HG03521 (cell line): ENCODE measurements at regions not wholly inside any gene's neighbourhood (a gene's known extent, or its start where the extent isn't known, plus 50 kb on each side); places are given as distances from the start of the nearest gene placed in this dataset.
"Not testable (repeated sequence)": the region's sequence is repeated elsewhere in the genome, so short reads cannot be mapped to it uniquely, and the experiment has no call there.

Experiments
- ATAC-seq: cut with Tn5 transposase; IDR thresholded peaks from one replicate; pipeline ENCODE4 v1.9.1; 2021; ENCODE audit warnings: mild to moderate bottlenecking, moderate library complexity; ENCODE audit not compliant: unreplicated experiment

GRCh38 chr4:26204249-26204825, 116.5 kb upstream of the RBPJ start:
- ATAC-seq = no peak

DNA sequence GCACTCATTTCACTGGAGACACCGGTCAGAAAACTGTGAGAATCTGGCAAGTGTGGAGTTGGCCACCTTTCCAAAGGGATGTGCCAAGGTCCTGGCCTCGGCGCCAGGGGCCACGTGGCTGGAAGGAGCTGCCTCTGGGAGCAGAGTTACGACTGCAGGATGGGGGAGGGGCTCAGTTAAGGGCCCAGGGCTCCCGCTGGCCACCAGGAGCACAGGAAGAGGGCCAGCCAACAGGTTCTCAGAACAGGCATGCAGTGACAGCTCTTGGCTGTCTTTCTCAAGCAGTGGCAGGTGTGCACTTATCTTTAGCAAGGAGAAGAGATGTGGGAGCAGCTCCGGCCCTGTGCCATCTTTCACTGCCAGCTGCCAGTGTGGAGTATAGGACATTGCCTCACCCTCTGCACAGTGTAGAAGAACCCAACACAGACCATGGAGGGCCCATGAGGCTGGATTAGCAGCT, 115.9 kb upstream of the RBPJ start:
- no peak for ATAC-seq

GRCh38 chr4:26206339-26206738, 114.5 kb upstream of the RBPJ start:
- no peak for ATAC-seq

- ATAC-seq = no peak
Observed at GRCh38 chr4:26206999-26207398, 113.8 kb upstream of the RBPJ start.

GRCh38 chr4:26207631-26208030, 113.2 kb upstream of the RBPJ start:
- no peak for ATAC-seq

DNA sequence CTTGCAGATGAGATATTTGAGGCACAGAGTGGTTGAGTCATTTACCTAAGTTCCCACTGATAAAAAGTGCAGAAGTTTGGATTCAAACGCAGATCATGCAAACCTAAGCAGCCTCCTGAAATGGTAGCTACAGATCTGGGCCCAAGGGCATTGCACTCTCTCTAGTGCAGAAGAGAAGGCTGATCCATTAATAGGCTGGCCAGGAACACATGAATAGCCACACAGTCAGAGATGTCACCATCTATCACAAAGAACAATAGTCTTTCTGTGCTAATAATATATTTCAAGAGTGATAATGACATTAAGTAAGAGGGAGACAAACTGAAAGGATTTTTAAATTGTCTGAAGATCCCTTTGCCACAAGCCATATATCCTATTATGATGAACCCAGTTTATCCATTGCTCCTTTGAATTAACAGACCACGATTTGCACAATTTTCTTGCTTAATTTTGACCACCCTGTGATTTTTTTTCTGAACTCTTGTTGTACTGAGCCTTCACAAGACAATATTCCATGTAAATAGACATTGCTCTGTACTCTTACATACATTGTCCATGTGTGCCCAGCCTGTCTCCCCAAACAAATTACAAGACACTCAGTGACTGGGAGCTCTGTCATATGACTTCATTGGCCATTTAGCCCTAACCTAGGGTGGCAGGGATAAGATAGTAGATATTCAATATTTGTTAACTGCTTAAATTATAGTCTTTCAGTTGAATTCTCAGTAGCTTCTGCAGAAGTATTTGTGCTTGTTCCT, 112.4 kb upstream of the RBPJ start:
- no peak for ATAC-seq

DNA sequence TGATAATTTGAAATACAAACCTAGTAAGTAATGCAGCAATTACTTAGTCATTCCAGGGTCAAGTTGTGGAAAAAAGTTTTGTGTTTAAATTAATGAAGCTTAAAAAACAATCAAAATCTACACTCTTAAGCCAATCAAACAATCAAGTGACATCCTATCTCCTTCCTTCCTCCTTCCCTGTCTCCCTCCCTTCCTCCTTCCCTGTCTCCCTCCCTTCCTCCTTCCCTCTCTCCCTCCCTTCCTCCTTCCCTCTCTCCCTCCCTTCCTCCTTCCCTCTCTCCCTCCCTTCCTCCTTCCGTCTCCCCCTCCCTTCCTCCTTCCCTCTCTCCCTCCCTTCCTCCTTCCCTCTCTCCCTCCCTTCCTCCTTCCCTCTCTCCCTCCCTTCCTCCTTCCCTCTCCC, 111.4 kb upstream of the RBPJ start:
- not testable (repeated sequence) for ATAC-seq

- ATAC-seq = no peak
Observed at GRCh38 chr4:26212528-26212927, 108.3 kb upstream of the RBPJ start.

GRCh38 chr4:26213317-26213716, 107.5 kb upstream of the RBPJ start:
- no peak for ATAC-seq

DNA sequence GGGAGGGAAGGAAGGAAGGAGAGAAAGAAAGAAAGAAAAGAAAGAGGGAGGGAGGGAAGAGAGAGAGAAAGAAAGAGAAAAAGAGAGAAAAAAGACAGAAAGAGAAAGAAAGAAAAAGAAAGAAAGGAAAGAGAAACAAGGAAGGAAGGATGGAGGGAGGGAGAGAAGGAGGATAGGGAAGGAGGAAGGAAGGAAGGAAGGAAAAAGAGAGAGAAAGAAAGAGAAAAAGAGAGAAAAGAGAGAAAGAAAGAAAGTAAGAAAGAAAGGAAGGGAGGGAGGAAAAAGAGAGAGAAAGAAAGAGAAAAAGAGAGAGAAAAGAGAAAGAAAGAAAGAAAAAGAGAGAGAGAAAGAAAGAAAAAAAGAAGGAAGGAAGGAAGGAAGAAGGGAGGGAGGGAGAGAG, 105.8 kb upstream of the RBPJ start:
- no peak for ATAC-seq

DNA sequence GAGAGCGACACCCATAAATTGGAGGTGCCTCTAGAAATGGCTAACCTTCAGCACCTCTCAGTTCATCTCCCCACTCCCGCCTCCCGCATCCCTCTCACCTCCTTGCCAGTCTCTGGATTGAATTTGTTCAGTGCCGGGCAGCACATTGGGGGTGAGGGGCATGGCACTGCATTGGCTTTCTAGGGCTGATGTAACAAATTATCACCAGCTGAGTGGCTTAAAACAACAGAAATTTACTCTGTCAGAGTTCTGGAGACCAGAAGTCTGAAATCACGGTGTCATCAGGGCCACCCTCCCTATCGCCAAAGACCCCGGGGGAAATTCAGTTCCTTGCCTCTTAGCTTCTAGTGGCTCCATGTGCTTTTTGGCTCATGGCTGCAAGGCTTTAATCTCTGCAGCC, 105.1 kb upstream of the RBPJ start:
- ATAC-seq = no peak

- ATAC-seq = no peak
Observed at GRCh38 chr4:26217481-26217880, 103.3 kb upstream of the RBPJ start.

DNA sequence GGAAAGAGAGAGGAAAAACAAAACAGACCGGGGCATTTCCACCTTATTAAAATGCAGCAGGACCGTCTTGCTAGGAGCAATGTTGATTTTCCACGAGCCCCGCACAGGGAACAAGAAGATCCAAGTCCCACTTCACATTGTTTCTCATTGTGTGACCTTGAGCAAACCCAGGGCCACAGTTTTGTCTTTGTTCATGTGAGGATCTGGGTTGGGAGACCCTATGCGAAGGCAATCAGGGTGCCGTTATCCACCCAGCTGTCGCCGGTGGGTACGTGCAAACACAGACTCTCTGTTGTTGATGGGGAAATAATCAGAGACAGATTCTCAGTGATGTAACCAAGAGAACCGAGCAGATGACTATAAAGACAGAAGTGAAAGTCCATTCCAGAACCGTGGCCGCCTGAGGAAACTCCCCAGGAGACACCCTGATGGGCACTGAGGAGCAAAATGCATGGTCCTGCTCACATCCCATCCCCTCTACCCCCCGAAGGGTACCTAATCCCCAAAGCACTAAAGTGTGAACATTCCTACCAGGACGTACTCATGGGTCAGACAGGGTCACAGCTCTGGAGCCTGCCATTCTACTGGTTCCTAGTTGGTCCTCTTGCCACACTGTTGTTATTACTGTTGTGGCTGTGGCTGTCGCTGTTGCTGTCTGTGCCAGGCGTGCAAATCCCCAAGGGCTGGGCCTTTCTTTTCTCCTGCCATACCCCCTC, 102.7 kb upstream of the RBPJ start:
- no peak for ATAC-seq

GRCh38 chr4:26218677-26219605, 101.9 kb upstream of the RBPJ start:
- no peak for ATAC-seq

- no peak for ATAC-seq
Observed at GRCh38 chr4:26220696-26221095, 100.1 kb upstream of the RBPJ start.

DNA sequence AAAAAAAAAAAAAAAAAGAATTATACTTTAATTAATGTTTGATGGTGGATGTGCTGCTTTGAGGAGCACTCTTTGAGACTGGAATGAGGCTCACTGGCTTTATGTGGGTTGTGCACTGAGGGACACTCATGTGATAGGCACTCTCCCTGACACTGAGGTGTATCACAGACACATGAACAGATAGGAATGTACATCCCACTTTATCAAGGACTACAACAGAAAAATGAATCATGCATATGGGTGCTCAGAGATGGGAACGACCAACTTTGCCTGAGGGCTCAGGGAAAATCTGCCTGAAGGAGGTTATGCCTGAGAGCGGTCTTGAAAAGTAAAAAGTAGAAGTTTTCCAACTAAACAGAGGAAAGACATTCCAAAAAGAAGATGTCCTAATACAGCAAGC, 97.7 kb upstream of the RBPJ start:
- no peak for ATAC-seq

- ATAC-seq = no peak
Observed at GRCh38 chr4:26226629-26227376, 94.0 kb upstream of the RBPJ start.

GRCh38 chr4:26227601-26228229, 93.1 kb upstream of the RBPJ start:
- ATAC-seq = no peak

GRCh38 chr4:26228883-26229282, 91.9 kb upstream of the RBPJ start:
- ATAC-seq = no peak

- ATAC-seq = no peak
Observed at GRCh38 chr4:26229974-26230373, 90.8 kb upstream of the RBPJ start.
